NCI-H2196 treated with DMSO at 0.1 percent for 48 hours (cell line): ENCODE measurements at regions not wholly inside any gene's neighbourhood (a gene's known extent, or its start where the extent isn't known, plus 50 kb on each side); places are given as distances from the start of the nearest gene placed in this dataset.

Experiments used
- DNase-seq: peaks from one replicate; lab custom pipeline; 2025; ENCODE audit not compliant: unreplicated experiment; lab: John Stamatoyannopoulos, UW

DNA sequence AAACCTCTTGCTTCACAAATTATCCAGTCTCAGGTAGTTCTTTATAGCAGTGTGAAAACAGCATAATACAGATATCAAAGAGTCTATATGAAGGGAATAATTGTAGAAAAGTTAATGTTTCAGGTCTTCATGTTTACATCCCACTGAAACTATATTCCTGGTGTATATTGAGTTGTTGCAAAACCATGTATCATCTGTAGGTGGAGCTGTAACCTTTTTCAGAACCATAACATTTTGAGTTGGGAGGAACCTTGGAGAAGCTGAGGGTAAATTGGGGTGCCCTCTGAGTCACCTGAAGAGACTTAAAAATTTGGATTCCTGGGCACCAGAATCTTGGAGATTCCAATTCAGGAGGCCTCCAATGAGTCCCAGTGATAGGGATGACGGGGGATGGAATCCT, 51.9 kb upstream of the TAPT1 start:
- no peak for DNase-seq
